NB4 (cell line): ENCODE measurements at regions not wholly inside any gene's neighbourhood (a gene's known extent, or its start where the extent isn't known, plus 50 kb on each side); places are given as distances from the start of the nearest gene placed in this dataset.

ENCODE experiments used
- DNase-seq: peaks from one replicate; pipeline ENCODE4 v3.0.0; 2010; ENCODE audit warnings: low read depth
- H3K4me3 ChIP-seq: one replicate; pipeline ENCODE4 v1.5.1; 2011; ENCODE audit warnings: mild to moderate bottlenecking, low read depth, low read length, moderate library complexity
- MYC ChIP-seq: IDR thresholded peaks from 2 replicates; pipeline ENCODE4 v1.6.1; 2011; ENCODE audit warnings: low read depth, low read length
- POLR2A ChIP-seq: IDR thresholded peaks from 2 replicates; pipeline ENCODE4 v1.6.1; 2011; ENCODE audit warnings: mild to moderate bottlenecking; ENCODE audit not compliant: insufficient read length; ENCODE audit errors: extremely low read depth
- TF ChIP-seq, protein P1 (sequence below): IDR thresholded peaks from 2 replicates; pipeline ENCODE4 v1.6.1; 2011; ENCODE audit warnings: low read depth, low read length
- TF ChIP-seq, protein P2 (sequence below): IDR thresholded peaks from one replicate; pipeline ENCODE4 v1.5.1; 2012; ENCODE audit warnings: low read depth, low read length

DNA sequence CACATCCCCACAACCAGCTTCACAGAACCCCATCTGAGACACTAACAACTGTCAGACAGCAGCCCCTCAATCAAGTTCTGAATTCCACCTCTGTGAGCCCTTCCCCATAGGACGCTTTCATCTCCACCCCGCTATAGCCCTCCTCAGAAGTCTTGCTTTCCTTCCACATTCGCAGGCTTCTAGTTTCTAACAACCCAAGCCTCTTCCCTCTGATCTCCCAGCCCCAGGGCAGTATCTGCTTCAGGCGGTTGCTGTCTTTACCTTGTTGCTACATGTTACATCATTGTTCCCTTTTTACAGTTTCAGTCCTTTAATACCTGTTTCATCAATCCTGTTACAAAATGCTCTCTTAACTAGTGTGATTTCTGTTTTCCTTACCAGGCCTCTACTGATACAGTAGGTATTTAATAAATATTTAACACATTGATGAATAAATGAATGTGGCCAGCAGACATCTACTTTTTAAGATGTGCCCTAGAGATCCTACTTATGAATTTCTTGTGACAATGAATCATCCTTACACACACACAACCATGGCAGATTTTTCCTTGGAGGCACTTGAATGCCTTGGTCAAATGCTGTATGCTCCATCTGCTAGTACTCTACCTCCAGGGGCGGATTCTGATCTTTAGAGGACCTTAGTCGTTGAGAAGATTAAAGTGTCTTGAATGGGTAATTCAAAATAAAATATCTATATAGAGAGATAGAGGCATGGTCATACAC lies 164.7 kb upstream of the SLIT2 start:
- DNase-seq: no peak
- no peak for TF ChIP-seq POLR2A
- TF ChIP-seq, protein P1, sequence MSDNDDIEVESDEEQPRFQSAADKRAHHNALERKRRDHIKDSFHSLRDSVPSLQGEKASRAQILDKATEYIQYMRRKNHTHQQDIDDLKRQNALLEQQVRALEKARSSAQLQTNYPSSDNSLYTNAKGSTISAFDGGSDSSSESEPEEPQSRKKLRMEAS: no peak
- TF ChIP-seq, protein P2, sequence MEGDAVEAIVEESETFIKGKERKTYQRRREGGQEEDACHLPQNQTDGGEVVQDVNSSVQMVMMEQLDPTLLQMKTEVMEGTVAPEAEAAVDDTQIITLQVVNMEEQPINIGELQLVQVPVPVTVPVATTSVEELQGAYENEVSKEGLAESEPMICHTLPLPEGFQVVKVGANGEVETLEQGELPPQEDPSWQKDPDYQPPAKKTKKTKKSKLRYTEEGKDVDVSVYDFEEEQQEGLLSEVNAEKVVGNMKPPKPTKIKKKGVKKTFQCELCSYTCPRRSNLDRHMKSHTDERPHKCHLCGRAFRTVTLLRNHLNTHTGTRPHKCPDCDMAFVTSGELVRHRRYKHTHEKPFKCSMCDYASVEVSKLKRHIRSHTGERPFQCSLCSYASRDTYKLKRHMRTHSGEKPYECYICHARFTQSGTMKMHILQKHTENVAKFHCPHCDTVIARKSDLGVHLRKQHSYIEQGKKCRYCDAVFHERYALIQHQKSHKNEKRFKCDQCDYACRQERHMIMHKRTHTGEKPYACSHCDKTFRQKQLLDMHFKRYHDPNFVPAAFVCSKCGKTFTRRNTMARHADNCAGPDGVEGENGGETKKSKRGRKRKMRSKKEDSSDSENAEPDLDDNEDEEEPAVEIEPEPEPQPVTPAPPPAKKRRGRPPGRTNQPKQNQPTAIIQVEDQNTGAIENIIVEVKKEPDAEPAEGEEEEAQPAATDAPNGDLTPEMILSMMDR: no peak
- no peak for TF ChIP-seq MYC
- no peak overlapping the region for H3K4me3 ChIP-seq

DNA sequence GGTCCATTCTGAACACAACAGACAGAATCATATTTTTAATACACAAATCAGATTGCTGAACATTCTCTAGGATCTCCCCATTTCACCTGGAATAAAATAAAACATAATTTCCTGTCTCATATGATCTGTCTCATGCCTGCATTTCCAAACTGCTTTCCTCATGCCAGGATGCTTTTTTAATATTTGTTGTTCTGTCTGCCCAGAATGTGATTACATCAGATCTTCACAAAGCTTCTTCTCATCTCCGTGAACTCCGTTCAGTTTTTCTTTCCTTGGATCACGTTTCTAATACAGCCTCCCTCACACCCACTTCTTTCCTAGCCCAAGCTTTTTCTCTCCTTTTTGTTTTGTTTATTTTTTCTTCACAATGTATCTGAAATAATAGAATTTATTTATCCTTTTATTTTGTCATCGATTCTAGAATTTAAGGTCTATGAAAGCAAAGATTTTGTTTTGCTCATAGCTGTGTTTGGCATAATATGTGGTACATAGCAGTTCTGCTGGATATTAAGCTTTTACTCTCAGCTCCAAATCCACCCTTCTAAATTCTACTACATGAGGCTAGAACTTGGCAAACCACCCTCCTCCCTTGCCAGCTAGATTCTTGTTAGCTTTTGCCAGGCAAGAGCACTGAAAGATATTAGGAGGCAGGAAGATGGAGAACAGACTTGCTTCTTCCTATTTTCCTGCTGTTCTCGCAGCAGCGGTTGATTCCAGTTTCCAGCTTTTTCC lies 165.5 kb upstream of the SLIT2 start:
- DNase-seq: no peak
- TF ChIP-seq POLR2A: no peak
- H3K4me3 ChIP-seq: no peak overlapping the region

- TF ChIP-seq, protein P2: no peak
- TF ChIP-seq MYC: no peak
- TF ChIP-seq POLR2A: no peak
- TF ChIP-seq, protein P1: no peak
- H3K4me3 ChIP-seq: no peak overlapping the region
- DNase-seq: no peak
Observed at GRCh38 chr4:20085653-20086052, 166.1 kb upstream of the SLIT2 start.

- DNase-seq: no peak
- H3K4me3 ChIP-seq: no peak overlapping the region
- TF ChIP-seq POLR2A (no peak), MYC (no peak)
- TF ChIP-seq, protein P2: no peak
- TF ChIP-seq, protein P1: no peak
Observed at GRCh38 chr4:20085156-20085555, 166.5 kb upstream of the SLIT2 start.

DNA sequence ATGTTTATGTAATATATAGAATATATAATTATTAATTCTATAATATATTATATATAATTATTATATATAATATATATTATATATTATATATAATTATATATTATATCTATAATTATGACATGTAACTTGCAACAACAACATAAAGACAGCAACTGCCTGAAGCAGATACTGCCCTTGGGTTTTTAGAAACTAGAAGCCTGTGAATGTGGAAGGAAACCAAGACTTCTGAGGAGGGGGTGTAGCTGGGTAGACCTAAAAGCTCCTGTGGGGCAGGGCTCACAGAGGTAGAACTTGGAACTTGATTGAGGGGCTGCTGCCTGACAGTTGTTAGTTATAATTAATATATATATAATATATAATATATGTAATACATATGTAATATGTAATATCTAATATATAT lies 167.2 kb upstream of the SLIT2 start:
- peak; percentile 25 for DNase-seq
- TF ChIP-seq, protein P1: no peak
- TF ChIP-seq POLR2A (no peak), MYC (no peak)
- TF ChIP-seq, protein P2: no peak
- H3K4me3 ChIP-seq: no peak overlapping the region

- DNase-seq: no peak
- H3K4me3 ChIP-seq: no peak overlapping the region
- TF ChIP-seq POLR2A (no peak), MYC (no peak)
- TF ChIP-seq, protein P1: no peak
- TF ChIP-seq, protein P2: no peak
Observed at GRCh38 chr4:20078644-20079043, 173.1 kb upstream of the SLIT2 start.
